ENCODE measurements at regions not wholly inside any gene's neighbourhood (a gene's known extent, or its start where the extent isn't known, plus 50 kb on each side); places are given as distances from the start of the nearest gene placed in this dataset.

GRCh38 chr1:193939585-193939984 lies 753.2 kb upstream of the B3GALT2 start:
- TF ChIP-seq POLR2A (IDR thresholded peaks at IDR 0.05; ENCODE audit: low read depth, low read length) (no peak), POLR2AphosphoS5 (IDR thresholded peaks at IDR 0.05; ENCODE audit: low read depth, low read length) (no peak)
